ENCODE measurements at regions not wholly inside any gene's neighbourhood (a gene's known extent, or its start where the extent isn't known, plus 50 kb on each side); places are given as distances from the start of the nearest gene placed in this dataset.

- no peaks in the 10 kb centered on the region for H3K9me3 ChIP-seq (ENCODE audit: low read length)
- H3K27ac ChIP-seq (ENCODE audit: low read length) = no peak overlapping the region
- H3K36me3 ChIP-seq (ENCODE audit: insufficient read depth, low read length) = no peaks in the 10 kb centered on the region
- no peaks in the 10 kb centered on the region for H3F3A ChIP-seq (ENCODE audit: insufficient read depth, low read length, poor library complexity, severe bottlenecking)
- H3K4me2 ChIP-seq (ENCODE audit: low read length) = no peak overlapping the region
- no peak overlapping the region for H2AFZ ChIP-seq (ENCODE audit: low read depth, low read length)
- no peaks in the 10 kb centered on the region for H4K20me1 ChIP-seq (ENCODE audit: insufficient read depth)
- no peak overlapping the region for H3K4me3 ChIP-seq (ENCODE audit: low read length)
- H3K9me2 ChIP-seq (ENCODE audit: insufficient read depth, low read length) = no peaks in the 10 kb centered on the region
- no peaks in the 10 kb centered on the region for H3K79me2 ChIP-seq (replicated peaks; ENCODE audit: insufficient read depth, low read length)
- TF ChIP-seq SMC3 (conservative IDR thresholded peaks at IDR 0.05; ENCODE audit: poor library complexity) = no peak
- no peak for TF ChIP-seq TAF1 (IDR thresholded peaks at IDR 0.05; ENCODE audit: low read depth)
- H3K9ac ChIP-seq (ENCODE audit: low read length) = no peak overlapping the region
- H3K27me3 ChIP-seq (ENCODE audit: insufficient read depth, low read depth, low read length) = no peaks in the 10 kb centered on the region
Observed at GRCh38 chr1:208496467-208497371, 252.5 kb upstream of the PLXNA2 start.

GRCh38 chr1:208497866-208498541 lies 253.8 kb upstream of the PLXNA2 start:
- H3K9ac ChIP-seq (ENCODE audit: low read length) = no peak overlapping the region
- H2AFZ ChIP-seq (ENCODE audit: low read depth, low read length) = no peak overlapping the region
- H3K9me2 ChIP-seq (ENCODE audit: insufficient read depth, low read length) = no peaks in the 10 kb centered on the region
- H3K4me3 ChIP-seq (ENCODE audit: low read length) = no peak overlapping the region
- H3K36me3 ChIP-seq (ENCODE audit: insufficient read depth, low read length) = no peaks in the 10 kb centered on the region
- H3K27me3 ChIP-seq (ENCODE audit: insufficient read depth, low read depth, low read length) = no peaks in the 10 kb centered on the region
- no peaks in the 10 kb centered on the region for H4K20me1 ChIP-seq (ENCODE audit: insufficient read depth)
- H3K27ac ChIP-seq (ENCODE audit: low read length) = no peak overlapping the region
- H3K4me2 ChIP-seq (ENCODE audit: low read length) = no peak overlapping the region
- TF ChIP-seq MXI1 (conservative IDR thresholded peaks at IDR 0.05; ENCODE audit: poor library complexity, severe bottlenecking) (no peak), CTCF (IDR thresholded peaks at IDR 0.05; ENCODE audit: poor library complexity, severe bottlenecking) (no peak), POLR2AphosphoS5 (IDR thresholded peaks at IDR 0.05) (no peak), RAD21 (conservative IDR thresholded peaks at IDR 0.05) (no peak), REST (IDR thresholded peaks at IDR 0.05; ENCODE audit: borderline replicate concordance) (no peak), SMC3 (conservative IDR thresholded peaks at IDR 0.05; ENCODE audit: poor library complexity) (no peak), EZH2 (IDR thresholded peaks at IDR 0.05; ENCODE audit: borderline replicate concordance, insufficient read depth, low read length, poor library complexity, severe bottlenecking) (no peak), TAF1 (IDR thresholded peaks at IDR 0.05; ENCODE audit: low read depth) (no peak), EP300 (conservative IDR thresholded peaks at IDR 0.05; ENCODE audit: poor library complexity, severe bottlenecking) (no peak)
- no peaks in the 10 kb centered on the region for H3K79me2 ChIP-seq (replicated peaks; ENCODE audit: insufficient read depth, low read length)
- H3K9me3 ChIP-seq (ENCODE audit: low read length) = no peaks in the 10 kb centered on the region
- no peaks in the 10 kb centered on the region for H3F3A ChIP-seq (ENCODE audit: insufficient read depth, low read length, poor library complexity, severe bottlenecking)
